Endothelial cell of umbilical vein (primary cell): ENCODE measurements at regions not wholly inside any gene's neighbourhood (a gene's known extent, or its start where the extent isn't known, plus 50 kb on each side); places are given as distances from the start of the nearest gene placed in this dataset.

ENCODE experiments used
- BruUV-seq: library from RNA; stranded (reverse); fragments of 400-500 nt; replicated peaks from 2 replicates; lab custom pipeline; 2021; lab: Mats Ljungman, UMichigan
- CTCF ChIA-PET: fragments of 300-600, 350-600 bp; sonication (Branson Sonifier 250); formaldehyde crosslinking; loops from one replicate; lab custom pipeline; 2021; ENCODE audit warnings: antibody characterized with exemption, inconsistent platforms; lab: Charles Lee
- POLR2A ChIA-PET: fragments of 300-600, 350-600 bp; sonication (Branson Sonifier 250); formaldehyde crosslinking; loops from one replicate; lab custom pipeline; 2021; ENCODE audit warnings: antibody characterized with exemption, inconsistent platforms; lab: Charles Lee
- DNase-seq: peaks from one replicate; pipeline ENCODE4 v3.0.0-alpha.2; 2011; ENCODE audit warnings: low read depth, low spot score
- FAIRE-seq: peaks from 2 replicates; lab custom pipeline; 2011; peaks lifted over from hg19 to GRCh38; lab: Jason Lieb, UNC
- H2AFZ ChIP-seq: 2 replicates; pipeline ENCODE4 v1.6.0; 2012; ENCODE audit warnings: low read depth, low read length, control low read depth, inconsistent platforms
- H3K27ac ChIP-seq: 2 replicates; pipeline ENCODE4 v1.5.1; 2011; ENCODE audit warnings: low read depth, mild to moderate bottlenecking, control low read depth, low read length, moderate library complexity; ENCODE audit not compliant: insufficient read depth
- H3K27me3 ChIP-seq, 2 experiments: 2 replicates each; pipeline versions ENCODE4 v1.6.0 to v1.6.1; 2011; ENCODE audit warnings: low read length in 2 of 2, mixed read lengths in 1 of 2; ENCODE audit not compliant: control insufficient read depth in 2 of 2, insufficient read depth in 2 of 2
- H3K36me3 ChIP-seq, 2 experiments: 2 replicates in 1 of 2; 3 replicates in 1 of 2; pipeline ENCODE4 v1.5.1; 2011; ENCODE audit warnings: low read length in 2 of 2, mild to moderate bottlenecking in 1 of 2, moderate library complexity in 1 of 2; ENCODE audit not compliant: control insufficient read depth in 2 of 2, insufficient read depth in 2 of 2; ENCODE audit errors: extremely low read depth in 1 of 2
- H3K4me1 ChIP-seq: 3 replicates; pipeline ENCODE4 v1.5.1; 2011; ENCODE audit warnings: mild to moderate bottlenecking, low read length; ENCODE audit not compliant: control insufficient read depth, insufficient read depth; ENCODE audit errors: extremely low read depth
- H3K4me2 ChIP-seq: 2 replicates; pipeline ENCODE4 v1.6.1; 2011; ENCODE audit warnings: low read length, control low read depth, mixed read lengths; ENCODE audit not compliant: insufficient read depth
- H3K4me3 ChIP-seq, 3 experiments: fragments of 200-600 bp in 1 of 3; sonication (generic), shearing (Covaris generic) in 1 of 3; replicated peaks in 1 of 3; 2 replicates each; pipeline ENCODE4 v1.5.1; 2011 to 2016; ENCODE audit warnings: control low read depth in 3 of 3, low read length in 3 of 3, mild to moderate bottlenecking in 2 of 3, inconsistent platforms in 1 of 3, low read depth in 1 of 3, moderate library complexity in 1 of 3; ENCODE audit not compliant: insufficient read depth in 1 of 3
- H3K79me2 ChIP-seq: 2 replicates; pipeline ENCODE4 v1.6.0; 2012; ENCODE audit warnings: low read length, inconsistent platforms; ENCODE audit not compliant: control insufficient read depth, insufficient read depth
- H3K9ac ChIP-seq: replicated peaks from 2 replicates; pipeline ENCODE3; 2011; ENCODE audit warnings: low read length, control low read depth; ENCODE audit not compliant: insufficient read depth; ENCODE audit errors: extremely low read depth
- H3K9me1 ChIP-seq: replicated peaks from 3 replicates; pipeline ENCODE4 v1.6.0; 2011; ENCODE audit warnings: mild to moderate bottlenecking, low read length; ENCODE audit not compliant: control insufficient read depth, insufficient read depth; ENCODE audit errors: extremely low read depth
- H3K9me3 ChIP-seq: replicated peaks from 2 replicates; pipeline ENCODE4 v1.5.1; 2012; ENCODE audit warnings: low read length, inconsistent platforms; ENCODE audit not compliant: control insufficient read depth, insufficient read depth
- H4K20me1 ChIP-seq: replicated peaks from 2 replicates; pipeline ENCODE3; 2011; ENCODE audit warnings: mild to moderate bottlenecking, low read length; ENCODE audit not compliant: control insufficient read depth, insufficient read depth; ENCODE audit errors: extremely low read depth
- EZH2 ChIP-seq: IDR thresholded peaks from 2 replicates; pipeline ENCODE4 v1.6.1; 2012; ENCODE audit warnings: borderline replicate concordance, low read depth, mild to moderate bottlenecking, moderate library complexity, low read length, inconsistent platforms; ENCODE audit not compliant: severe bottlenecking
- FOS ChIP-seq: IDR thresholded peaks from 2 replicates; pipeline ENCODE4 v1.6.1; 2011; ENCODE audit warnings: mild to moderate bottlenecking, low read length, moderate library complexity, borderline replicate concordance; ENCODE audit not compliant: insufficient read depth
- GATA2 ChIP-seq: IDR thresholded peaks from 2 replicates; pipeline ENCODE4 v1.7.0; 2011; ENCODE audit warnings: low read depth, mild to moderate bottlenecking, moderate library complexity, mixed read lengths, low read length; ENCODE audit not compliant: insufficient read length, insufficient read depth
- JUN ChIP-seq: IDR thresholded peaks from 2 replicates; pipeline ENCODE4 v1.6.1; 2011; ENCODE audit warnings: borderline replicate concordance, low read depth; ENCODE audit not compliant: insufficient read length, insufficient read depth
- MYC ChIP-seq: IDR thresholded peaks from one replicate; pipeline ENCODE4 v1.6.1; 2011; ENCODE audit warnings: mild to moderate bottlenecking, low read depth, low read length
- POLR2A ChIP-seq: IDR thresholded peaks from 2 replicates; pipeline ENCODE4 v1.6.1; 2012; ENCODE audit warnings: low read depth, mild to moderate bottlenecking, control low read depth, low read length
- POLR2AphosphoS5 ChIP-seq: IDR thresholded peaks from 2 replicates; pipeline ENCODE4 v1.6.1; 2012; ENCODE audit warnings: low read depth, mild to moderate bottlenecking, control low read depth, low read length, moderate library complexity; ENCODE audit not compliant: insufficient read depth
- dilution Hi-C: fragments of 300-500 bp; cut with MboI; formaldehyde crosslinking; loops from one replicate; pipeline ENCODE4 v1.15.0; 2019; ENCODE audit warnings: low sequenced_read_pairs; ENCODE audit not compliant: extremely low pct_ligation_motif_present
- intact Hi-C: fragments of 100-400 bp; cut with micrococcal nuclease; formaldehyde crosslinking; loops from one replicate; pipeline ENCODE4 v1.10.0; 2022
- TF ChIP-seq, protein P1 (sequence below), 2 donors: IDR thresholded peaks; 1 replicate in 1 of 2; 2 replicates in 1 of 2; pipeline ENCODE4 v1.5.1; 2011; ENCODE audit warnings: low read length in 2 of 2, mild to moderate bottlenecking in 2 of 2, moderate library complexity in 2 of 2, control low read depth in 1 of 2, inconsistent platforms in 1 of 2, low read depth in 1 of 2; ENCODE audit not compliant: insufficient read depth in 1 of 2; ENCODE audit errors: extremely low read depth in 1 of 2
- TF ChIP-seq, protein P2 (sequence below): IDR thresholded peaks from 2 replicates; pipeline ENCODE4 v1.6.1; 2011; ENCODE audit not compliant: insufficient read depth, insufficient read length

DNA sequence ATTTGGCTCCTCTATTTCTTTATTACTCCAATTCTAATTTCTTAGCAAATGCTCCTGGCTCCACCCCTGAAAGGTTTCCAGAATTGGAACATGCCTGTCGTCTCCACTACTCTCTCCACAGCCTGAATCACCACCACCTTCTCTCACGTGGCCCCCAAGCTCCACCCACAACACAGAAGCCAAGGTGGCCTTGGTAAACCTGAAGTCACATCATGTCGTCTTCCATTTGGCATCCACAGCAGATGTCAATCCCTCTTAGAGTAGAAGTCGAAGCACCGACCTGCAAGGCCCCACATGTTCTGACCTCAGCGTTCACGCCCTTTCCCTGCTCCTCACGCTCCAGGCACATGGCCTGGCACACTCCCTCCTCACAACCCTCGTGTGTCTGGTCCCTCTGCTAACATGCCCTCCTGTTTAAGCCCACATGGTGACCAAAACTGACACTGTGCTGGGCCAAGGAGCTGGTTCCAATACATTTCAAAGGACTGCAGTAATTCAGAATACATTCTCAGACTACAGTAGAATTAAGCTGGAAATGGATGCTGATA, 56.3 kb upstream of the GPC1 start:
- Histone ChIP-seq H3K9ac (no peak overlapping the region), H3K9me3 (no peaks in the 10 kb centered on the region), H3K4me1 (no peaks in the 10 kb centered on the region), H4K20me1 (no peaks in the 10 kb centered on the region), H3K9me1 (peaks cover 3% of the 10 kb centered on the region), H3K27me3 (no peaks in the 10 kb centered on the region), H3K27ac (no peak overlapping the region), H3K36me3 (no peaks in the 10 kb centered on the region), H2AFZ (no peak overlapping the region), H3K4me2 (no peak overlapping the region), H3K4me3 (no peak overlapping the region), H3K79me2 (no peaks in the 10 kb centered on the region)
- ChIA-PET POLR2A (no interaction called here), CTCF (no interaction called here)
- dilution Hi-C loops = no loop called here
- intact Hi-C loops = no loop called here
- BruUV-seq = no TSS peak
- TF ChIP-seq, protein P1, sequence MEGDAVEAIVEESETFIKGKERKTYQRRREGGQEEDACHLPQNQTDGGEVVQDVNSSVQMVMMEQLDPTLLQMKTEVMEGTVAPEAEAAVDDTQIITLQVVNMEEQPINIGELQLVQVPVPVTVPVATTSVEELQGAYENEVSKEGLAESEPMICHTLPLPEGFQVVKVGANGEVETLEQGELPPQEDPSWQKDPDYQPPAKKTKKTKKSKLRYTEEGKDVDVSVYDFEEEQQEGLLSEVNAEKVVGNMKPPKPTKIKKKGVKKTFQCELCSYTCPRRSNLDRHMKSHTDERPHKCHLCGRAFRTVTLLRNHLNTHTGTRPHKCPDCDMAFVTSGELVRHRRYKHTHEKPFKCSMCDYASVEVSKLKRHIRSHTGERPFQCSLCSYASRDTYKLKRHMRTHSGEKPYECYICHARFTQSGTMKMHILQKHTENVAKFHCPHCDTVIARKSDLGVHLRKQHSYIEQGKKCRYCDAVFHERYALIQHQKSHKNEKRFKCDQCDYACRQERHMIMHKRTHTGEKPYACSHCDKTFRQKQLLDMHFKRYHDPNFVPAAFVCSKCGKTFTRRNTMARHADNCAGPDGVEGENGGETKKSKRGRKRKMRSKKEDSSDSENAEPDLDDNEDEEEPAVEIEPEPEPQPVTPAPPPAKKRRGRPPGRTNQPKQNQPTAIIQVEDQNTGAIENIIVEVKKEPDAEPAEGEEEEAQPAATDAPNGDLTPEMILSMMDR (IDR thresholded peaks at IDR 0.05; ENCODE audit: extremely low read depth in 1 of 2, insufficient read depth in 1 of 2, low read depth in 1 of 2, low read length in 2 of 2) = no peak
- TF ChIP-seq FOS (no peak), POLR2A (no peak), POLR2AphosphoS5 (no peak)
- DNase-seq (no peak), FAIRE-seq (no peak)

DNA sequence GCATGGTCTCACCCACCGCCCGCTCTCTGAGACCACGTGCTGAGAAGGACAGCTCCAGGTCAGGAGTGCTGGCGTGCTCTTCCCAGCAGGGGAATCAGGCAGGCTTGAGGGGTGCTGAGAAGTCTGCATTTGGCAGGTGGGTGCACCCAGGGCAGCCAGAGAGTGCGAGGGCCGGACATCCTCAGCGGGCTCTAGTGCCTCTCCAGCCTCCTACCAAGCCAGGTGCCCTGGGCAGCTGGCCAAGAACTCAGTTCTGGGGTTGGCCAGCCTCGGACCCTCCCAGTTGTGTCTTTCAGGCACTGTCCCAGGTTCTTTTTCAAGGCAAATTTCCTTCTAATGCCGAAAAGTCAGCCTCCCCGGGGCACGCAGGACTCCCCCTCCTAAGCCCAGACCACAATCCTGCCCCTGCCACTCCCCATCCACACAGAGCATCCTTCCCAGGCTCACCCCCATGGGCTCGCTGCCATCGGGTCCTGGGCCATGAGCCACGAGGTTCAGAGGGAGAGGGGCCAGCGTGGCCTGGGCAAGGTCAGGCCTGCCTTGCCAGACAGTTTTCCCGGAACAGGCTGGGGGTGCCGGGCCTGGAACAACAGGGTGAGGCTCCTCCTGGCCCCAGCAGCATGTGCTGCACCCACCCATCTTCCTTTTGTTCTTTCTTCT, 52.2 kb upstream of the GPC1 start:
- intact Hi-C loops = no loop called here

More for the DNA sequence above, 52.2 kb upstream of the GPC1 start:
- Histone ChIP-seq H3K9ac (no peak overlapping the region), H3K4me3 (no peak overlapping the region), H3K9me1 (no peaks in the 10 kb centered on the region), H3K79me2 (no peaks in the 10 kb centered on the region), H3K27ac (no peak overlapping the region), H3K27me3 (no peaks in the 10 kb centered on the region), H3K9me3 (no peaks in the 10 kb centered on the region), H4K20me1 (no peaks in the 10 kb centered on the region), H2AFZ (no peak overlapping the region), H3K4me1 (peaks cover 8% of the 10 kb centered on the region), H3K4me2 (no peak overlapping the region), H3K36me3 (no peaks in the 10 kb centered on the region)
- ChIA-PET POLR2A (no interaction called here), CTCF (no interaction called here)
- no TSS peak for BruUV-seq
- dilution Hi-C loops = no loop called here
- DNase-seq (no peak), FAIRE-seq (no peak)
- TF ChIP-seq GATA2 = no peak
- TF ChIP-seq POLR2AphosphoS5 = no peak
- TF ChIP-seq, protein P2, sequence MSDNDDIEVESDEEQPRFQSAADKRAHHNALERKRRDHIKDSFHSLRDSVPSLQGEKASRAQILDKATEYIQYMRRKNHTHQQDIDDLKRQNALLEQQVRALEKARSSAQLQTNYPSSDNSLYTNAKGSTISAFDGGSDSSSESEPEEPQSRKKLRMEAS = no peak
- TF ChIP-seq JUN = no peak
- no peak for TF ChIP-seq FOS
- no peak for TF ChIP-seq MYC
- TF ChIP-seq, protein P1 (IDR thresholded peaks at IDR 0.05; ENCODE audit: extremely low read depth in 1 of 2, insufficient read depth in 1 of 2, low read depth in 1 of 2, low read length in 2 of 2) = no peak
- no peak for TF ChIP-seq EZH2
- no peak for TF ChIP-seq POLR2A
